HG03378 (cell line): ENCODE measurements at regions not wholly inside any gene's neighbourhood (a gene's known extent, or its start where the extent isn't known, plus 50 kb on each side); places are given as distances from the start of the nearest gene placed in this dataset.

Experiments
- ATAC-seq: cut with Tn5 transposase; IDR thresholded peaks from one replicate; pipeline ENCODE4 v1.9.1; 2021; ENCODE audit warnings: mild to moderate bottlenecking, moderate library complexity; ENCODE audit not compliant: unreplicated experiment

GRCh38 chr1:208413006-208413405 lies 168.8 kb upstream of the PLXNA2 start:
- no peak for ATAC-seq

GRCh38 chr1:208418667-208419066 lies 174.5 kb upstream of the PLXNA2 start:
- ATAC-seq = no peak

GRCh38 chr1:208419746-208420420 lies 175.7 kb upstream of the PLXNA2 start:
- ATAC-seq = no peak

- no peak for ATAC-seq
Observed at GRCh38 chr1:208420696-208421095, 176.5 kb upstream of the PLXNA2 start.

- no peak for ATAC-seq
Observed at GRCh38 chr1:208421486-208421885, 177.3 kb upstream of the PLXNA2 start.

GRCh38 chr1:208423526-208423925 lies 179.3 kb upstream of the PLXNA2 start:
- no peak for ATAC-seq

GRCh38 chr1:208425096-208425495 lies 180.9 kb upstream of the PLXNA2 start:
- no peak for ATAC-seq

- ATAC-seq = no peak
Observed at GRCh38 chr1:208430220-208430619, 186.0 kb upstream of the PLXNA2 start.

GRCh38 chr1:208431721-208432120 lies 187.5 kb upstream of the PLXNA2 start:
- ATAC-seq = no peak

GRCh38 chr1:208432346-208432745 lies 188.2 kb upstream of the PLXNA2 start:
- ATAC-seq = no peak

- no peak for ATAC-seq
Observed at GRCh38 chr1:208433086-208433485, 188.9 kb upstream of the PLXNA2 start.

- ATAC-seq = no peak
Observed at GRCh38 chr1:208433971-208434370, 189.8 kb upstream of the PLXNA2 start.

GRCh38 chr1:208437401-208437800 lies 193.2 kb upstream of the PLXNA2 start:
- no peak for ATAC-seq

- ATAC-seq = no peak
Observed at GRCh38 chr1:208438112-208438699, 194.0 kb upstream of the PLXNA2 start.

- no peak for ATAC-seq
Observed at GRCh38 chr1:208445758-208446203, 201.6 kb upstream of the PLXNA2 start.

- ATAC-seq = no peak
Observed at GRCh38 chr1:208446271-208446691, 202.1 kb upstream of the PLXNA2 start.

- ATAC-seq = no peak
Observed at GRCh38 chr1:208448425-208448824, 204.2 kb upstream of the PLXNA2 start.

- no peak for ATAC-seq
Observed at GRCh38 chr1:208449951-208450350, 205.8 kb upstream of the PLXNA2 start.

GRCh38 chr1:208450958-208451357 lies 206.8 kb upstream of the PLXNA2 start:
- ATAC-seq = no peak

GRCh38 chr1:208455821-208456220 lies 211.6 kb upstream of the PLXNA2 start:
- ATAC-seq = no peak

- ATAC-seq = no peak
Observed at GRCh38 chr1:208456487-208456886, 212.3 kb upstream of the PLXNA2 start.

GRCh38 chr1:208460823-208461222 lies 216.6 kb upstream of the PLXNA2 start:
- ATAC-seq = no peak

GRCh38 chr1:208461680-208462079 lies 217.5 kb upstream of the PLXNA2 start:
- no peak for ATAC-seq
